GM23338 (cell line): ENCODE measurements at regions not wholly inside any gene's neighbourhood (a gene's known extent, or its start where the extent isn't known, plus 50 kb on each side); places are given as distances from the start of the nearest gene placed in this dataset.
A peak's percentile ranks its signal among the peaks of the same experiment; 100 is the strongest.

Source experiments
- ATAC-seq: fragments of 200-7000 bp; cut with Tn5 transposase; 3 replicates; pipeline ENCODE4 v1.9.1; 2020
- DNase-seq: peaks from one replicate; pipeline ENCODE4 v3.0.0-alpha.2; 2015; ENCODE audit warnings: low spot score
- H2AFZ ChIP-seq: fragments of 200-600 bp; sonication (generic); 2 replicates; pipeline ENCODE4 v1.8.0; 2016; ENCODE audit warnings: antibody characterized with exemption, mild to moderate bottlenecking, moderate library complexity
- H3F3A ChIP-seq: fragments of 200-600 bp; sonication (generic); replicated peaks from 2 replicates; pipeline ENCODE4 v1.8.0; 2017; ENCODE audit warnings: antibody characterized with exemption, mixed run types, low read depth
- H3K27ac ChIP-seq: fragments of 200-600 bp; sonication (generic); 2 replicates; pipeline ENCODE4 v1.6.1; 2016; ENCODE audit warnings: low read depth
- H3K27me3 ChIP-seq: fragments of 200-600 bp; sonication (generic); 2 replicates; pipeline ENCODE4 v1.8.0; 2016; ENCODE audit warnings: mild to moderate bottlenecking, mixed run types, moderate library complexity; ENCODE audit not compliant: insufficient read depth
- H3K36me3 ChIP-seq: fragments of 200-600 bp; sonication (generic); 2 replicates; pipeline ENCODE4 v1.8.0; 2016; ENCODE audit warnings: mild to moderate bottlenecking; ENCODE audit not compliant: insufficient read depth
- H3K4me1 ChIP-seq: fragments of 200-600 bp; sonication (generic); 2 replicates; pipeline ENCODE4 v1.8.0; 2016; ENCODE audit warnings: mild to moderate bottlenecking, moderate library complexity; ENCODE audit not compliant: insufficient read depth
- H3K4me2 ChIP-seq: fragments of 200-600 bp; sonication (generic); 2 replicates; pipeline ENCODE4 v1.7.1; 2017; ENCODE audit warnings: mixed run types
- H3K4me3 ChIP-seq: fragments of 200-600 bp; sonication (generic); 2 replicates; pipeline ENCODE4 v1.6.1; 2016; ENCODE audit warnings: mixed run types
- H3K79me2 ChIP-seq: fragments of 200-600 bp; sonication (generic); replicated peaks from 2 replicates; pipeline ENCODE4 v1.8.0; 2017; ENCODE audit warnings: mild to moderate bottlenecking; ENCODE audit not compliant: insufficient read depth
- H3K9me2 ChIP-seq: fragments of 200-600 bp; sonication (generic); 2 replicates; pipeline ENCODE4 v1.8.0; 2017; ENCODE audit not compliant: insufficient read depth
- H4K20me1 ChIP-seq: fragments of 200-600 bp; sonication (generic); replicated peaks from 2 replicates; pipeline ENCODE4 v1.8.0; 2017; ENCODE audit warnings: mild to moderate bottlenecking; ENCODE audit not compliant: insufficient read depth
- H3K27ac Mint-ChIP-seq: 2 replicates; pipeline ENCODE4 v1.8.0; 2020; ENCODE audit warnings: inconsistent platforms, mild to moderate bottlenecking, moderate library complexity, mixed read lengths
- H3K27me3 Mint-ChIP-seq: 3 replicates; pipeline ENCODE4 v1.8.0; 2022; ENCODE audit warnings: low read depth, mild to moderate bottlenecking, moderate library complexity, mixed read lengths, inconsistent platforms; ENCODE audit not compliant: insufficient read depth, poor library complexity
- H3K36me3 Mint-ChIP-seq: 3 replicates; pipeline ENCODE4 v1.8.0; 2021; ENCODE audit warnings: low read depth, mild to moderate bottlenecking, inconsistent platforms, moderate library complexity, mixed read lengths
- H3K4me1 Mint-ChIP-seq: 3 replicates; pipeline ENCODE4 v1.8.0; 2020; ENCODE audit warnings: mild to moderate bottlenecking, inconsistent platforms, mixed read lengths
- H3K4me3 Mint-ChIP-seq: 3 replicates; pipeline ENCODE4 v1.8.0; 2021; ENCODE audit warnings: moderate library complexity, mild to moderate bottlenecking, inconsistent platforms, mixed read lengths
- H3K9me3 Mint-ChIP-seq: 3 replicates; pipeline ENCODE4 v1.8.0; 2020; ENCODE audit warnings: moderate library complexity, mild to moderate bottlenecking, inconsistent platforms, mixed read lengths
- CREB1 ChIP-seq: fragments of 250-450 bp; sonication (Bioruptor Pico); IDR thresholded peaks from 2 replicates; pipeline ENCODE4 v1.5.0; 2020; ENCODE audit warnings: low read depth, mild to moderate bottlenecking, moderate library complexity
- CTCF ChIP-seq, 2 experiments: fragments of 200-600 bp in 1 of 2; sonication (generic) in 1 of 2; conservative IDR thresholded peaks; 2 replicates each; pipeline versions ENCODE4 v1.5.1 to v1.6.1; 2016 to 2017; ENCODE audit warnings: antibody characterized with exemption in 2 of 2, low read depth in 2 of 2, mild to moderate bottlenecking in 2 of 2, moderate library complexity in 1 of 2
- EZH2 ChIP-seq: fragments of 200-600 bp; sonication (generic); IDR thresholded peaks from one replicate; pipeline ENCODE4 v1.8.0; 2017; ENCODE audit warnings: antibody characterized with exemption, mild to moderate bottlenecking, low read depth; ENCODE audit not compliant: unreplicated experiment
- EZH2phosphoT487 ChIP-seq: fragments of 200-600 bp; sonication (generic); IDR thresholded peaks from one replicate; pipeline ENCODE4 v1.8.1; 2018; ENCODE audit warnings: antibody characterized with exemption; ENCODE audit not compliant: unreplicated experiment
- JUNB ChIP-seq: IDR thresholded peaks from one replicate; pipeline ENCODE4 v1.6.1; 2016; ENCODE audit warnings: antibody characterized with exemption; ENCODE audit not compliant: unreplicated experiment
- NANOG ChIP-seq: IDR thresholded peaks from 2 replicates; pipeline ENCODE4 v1.6.1; 2016; ENCODE audit warnings: antibody characterized with exemption, borderline replicate concordance
- POLR2AphosphoS5 ChIP-seq: IDR thresholded peaks from 2 replicates; pipeline ENCODE4 v1.6.1; 2016; ENCODE audit warnings: antibody characterized with exemption, low read depth
- STAT1 ChIP-seq: IDR thresholded peaks from one replicate; pipeline ENCODE4 v1.6.1; 2016; ENCODE audit warnings: antibody characterized with exemption; ENCODE audit not compliant: unreplicated experiment
- ZNF114 ChIP-seq: fragments of 250-450 bp; sonication (Bioruptor Pico); IDR thresholded peaks from 2 replicates; pipeline ENCODE4 v1.5.0; 2020; ENCODE audit warnings: mild to moderate bottlenecking, moderate library complexity
- ZNF331 ChIP-seq: fragments of 250-450 bp; sonication (Bioruptor Pico); IDR thresholded peaks from 2 replicates; pipeline ENCODE4 v1.5.0; 2020; ENCODE audit warnings: low read depth, mild to moderate bottlenecking, moderate library complexity
- ZNF462 ChIP-seq: fragments of 250-450 bp; sonication (Bioruptor Pico); IDR thresholded peaks from 2 replicates; pipeline ENCODE4 v1.5.0; 2020; ENCODE audit warnings: mild to moderate bottlenecking, moderate library complexity

GRCh38 chr5:152147286-152147685 is 222.6 kb upstream of the GLRA1 start:
- DNase-seq (no peak), ATAC-seq (no peak)
- Histone ChIP-seq H3F3A (no peaks in the 10 kb centered on the region), H3K79me2 (no peaks in the 10 kb centered on the region), H3K27me3 (no peaks in the 10 kb centered on the region), H3K36me3 (no peaks in the 10 kb centered on the region), H2AFZ (peak overlapping the region; percentile 66; the same call in 1 of the 2 replicates), H3K4me1 (peaks cover 3% of the 10 kb centered on the region; the same call in 1 of the 2 replicates), H3K4me2 (no peak overlapping the region), H3K27ac (no peak overlapping the region), H4K20me1 (no peaks in the 10 kb centered on the region), H3K4me3 (no peak overlapping the region), H3K9me2 (no peaks in the 10 kb centered on the region)
- Mint-ChIP-seq H3K4me1 (peaks cover 15% of the 10 kb centered on the region), H3K27me3 (no peaks in the 10 kb centered on the region), H3K9me3 (no peaks in the 10 kb centered on the region), H3K4me3 (no peak overlapping the region), H3K36me3 (no peaks in the 10 kb centered on the region), H3K27ac (no peak overlapping the region)
- TF ChIP-seq POLR2AphosphoS5 (no peak), NANOG (no peak), EZH2phosphoT487 (no peak)

GRCh38 chr5:152146566-152146965 is 221.9 kb upstream of the GLRA1 start:
- DNase-seq (no peak), ATAC-seq (no peak)
- Histone ChIP-seq H3K36me3 (no peaks in the 10 kb centered on the region), H3K9me2 (no peaks in the 10 kb centered on the region), H2AFZ (no peak overlapping the region), H3K27ac (no peak overlapping the region), H3K4me3 (no peak overlapping the region), H3K27me3 (no peaks in the 10 kb centered on the region), H3F3A (no peaks in the 10 kb centered on the region), H4K20me1 (no peaks in the 10 kb centered on the region), H3K4me1 (no peaks in the 10 kb centered on the region), H3K79me2 (no peaks in the 10 kb centered on the region), H3K4me2 (no peak overlapping the region)
- Mint-ChIP-seq H3K27me3 (no peaks in the 10 kb centered on the region), H3K4me3 (no peak overlapping the region), H3K4me1 (peaks cover 8% of the 10 kb centered on the region; the same call in 2 of the 3 replicates), H3K36me3 (no peaks in the 10 kb centered on the region), H3K27ac (no peak overlapping the region), H3K9me3 (no peaks in the 10 kb centered on the region)
- TF ChIP-seq CTCF (conservative IDR thresholded peaks at IDR 0.05; ENCODE audit: low read depth in 2 of 2) = no peak
- TF ChIP-seq CREB1 (CRISPR knock-in tag) = no peak
- no peak for TF ChIP-seq EZH2
- TF ChIP-seq ZNF331 (CRISPR knock-in tag) = no peak
- no peak for TF ChIP-seq POLR2AphosphoS5
- TF ChIP-seq JUNB = no peak
- TF ChIP-seq ZNF462 = no peak
- TF ChIP-seq ZNF114 (CRISPR knock-in tag) = no peak
- no peak for TF ChIP-seq EZH2phosphoT487
- no peak for TF ChIP-seq STAT1
- TF ChIP-seq NANOG = no peak
